ENCODE measurements at regions not wholly inside any gene's neighbourhood (a gene's known extent, or its start where the extent isn't known, plus 50 kb on each side); places are given as distances from the start of the nearest gene placed in this dataset.
"Not testable (repeated sequence)": the region's sequence is repeated elsewhere in the genome, so short reads cannot be mapped to it uniquely, and the experiment has no call there.

- intact Hi-C loops (cut with DNase I) = no loop called here
- DNase-seq = no peak
Observed at GRCh38 chr7:13099154-13099795, 411.8 kb downstream of the ARL4A start.

- no peak for DNase-seq
- intact Hi-C loops (cut with DNase I) = no loop called here
Observed at GRCh38 chr7:13104128-13104527, 416.7 kb downstream of the ARL4A start.

GRCh38 chr7:13105209-13105608, 417.8 kb downstream of the ARL4A start:
- intact Hi-C loops (cut with DNase I) = no loop called here

GRCh38 chr7:13106513-13106912, 419.1 kb downstream of the ARL4A start:
- DNase-seq = no peak
- intact Hi-C loops (cut with DNase I) = no loop called here

More at GRCh38 chr7:13105209-13105608, 417.8 kb downstream of the ARL4A start:
- no peak for DNase-seq

DNA sequence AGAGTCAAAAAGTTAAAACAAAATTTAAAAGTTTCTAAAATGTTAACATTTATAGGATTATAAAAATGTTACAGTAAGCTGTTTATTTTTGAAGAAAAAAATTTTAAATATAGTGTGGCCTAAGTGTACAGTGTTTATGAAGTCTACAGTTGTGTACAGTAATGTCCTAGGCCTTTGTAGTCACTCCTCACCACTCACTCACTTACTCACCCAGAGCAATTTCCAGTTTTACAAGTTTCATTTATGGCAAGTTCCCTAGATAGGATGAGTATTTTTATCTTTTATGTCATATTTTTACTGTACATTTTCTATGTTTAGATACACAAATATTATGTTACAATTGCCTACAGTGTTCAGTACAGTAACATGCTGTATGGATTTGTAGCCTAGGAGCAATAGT, 419.9 kb downstream of the ARL4A start:
- intact Hi-C loops (cut with DNase I) = no loop called here
- no peak for DNase-seq

DNA sequence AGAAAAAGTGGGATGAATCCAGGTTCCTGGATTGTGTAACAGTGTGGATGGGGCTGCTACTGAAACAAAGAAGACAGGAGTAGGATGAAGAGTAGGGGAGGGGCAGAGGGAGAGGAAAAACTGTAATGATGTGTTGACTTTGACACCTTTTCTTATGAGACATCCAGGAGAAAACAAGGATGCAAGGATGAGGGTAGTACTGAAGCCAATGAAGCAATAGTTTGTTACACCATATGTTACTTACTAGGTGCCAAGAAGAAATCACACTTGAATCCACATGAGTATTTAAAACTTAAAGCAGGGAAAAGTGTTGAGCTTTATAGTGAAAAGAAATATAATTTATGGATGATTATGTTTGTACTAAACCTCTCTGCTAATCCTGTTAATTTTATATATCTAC, 420.6 kb downstream of the ARL4A start:
- intact Hi-C loops (cut with DNase I) = no loop called here
- DNase-seq = no peak

- DNase-seq = no peak
- intact Hi-C loops (cut with DNase I) = no loop called here
Observed at GRCh38 chr7:13109201-13109600, 421.8 kb downstream of the ARL4A start.

DNA sequence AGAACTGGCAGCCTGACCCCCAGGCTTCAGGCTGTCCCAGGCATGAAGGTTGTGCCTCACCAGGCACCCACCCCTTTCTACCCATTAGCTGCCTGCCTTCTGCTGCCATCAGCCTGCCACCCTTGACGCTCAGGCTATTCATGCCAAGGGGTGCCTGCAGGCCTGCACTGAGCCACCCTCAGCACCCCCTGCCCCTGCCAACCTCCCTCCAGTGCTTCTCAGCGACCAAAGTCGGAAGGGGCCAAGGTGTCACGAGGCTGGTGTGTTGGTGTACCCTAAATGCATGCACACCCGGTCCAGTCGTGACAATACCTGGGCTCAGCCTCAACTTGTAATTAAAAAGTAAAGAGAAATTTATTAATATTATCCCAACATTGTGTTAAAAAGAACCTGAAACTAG, 422.7 kb downstream of the ARL4A start:
- no peak for DNase-seq
- intact Hi-C loops (cut with DNase I) = loop anchor here (10.0 kb wide), 1 partner anchor 425 kb away; the partner anchor contains the start of gene ARL4A

GRCh38 chr7:13111230-13111629, 423.8 kb downstream of the ARL4A start:
- no peak for DNase-seq
- intact Hi-C loops (cut with DNase I) = loop anchor here (10.0 kb wide), 1 partner anchor 426 kb away; the partner anchor contains the start of gene ARL4A

- DNase-seq = not testable (repeated sequence)
- intact Hi-C loops (cut with DNase I) = loop anchor here (10.0 kb wide), 1 partner anchor 429 kb away; the partner anchor contains the start of gene ARL4A
Observed at GRCh38 chr7:13114240-13114639, 426.8 kb downstream of the ARL4A start.

DNA sequence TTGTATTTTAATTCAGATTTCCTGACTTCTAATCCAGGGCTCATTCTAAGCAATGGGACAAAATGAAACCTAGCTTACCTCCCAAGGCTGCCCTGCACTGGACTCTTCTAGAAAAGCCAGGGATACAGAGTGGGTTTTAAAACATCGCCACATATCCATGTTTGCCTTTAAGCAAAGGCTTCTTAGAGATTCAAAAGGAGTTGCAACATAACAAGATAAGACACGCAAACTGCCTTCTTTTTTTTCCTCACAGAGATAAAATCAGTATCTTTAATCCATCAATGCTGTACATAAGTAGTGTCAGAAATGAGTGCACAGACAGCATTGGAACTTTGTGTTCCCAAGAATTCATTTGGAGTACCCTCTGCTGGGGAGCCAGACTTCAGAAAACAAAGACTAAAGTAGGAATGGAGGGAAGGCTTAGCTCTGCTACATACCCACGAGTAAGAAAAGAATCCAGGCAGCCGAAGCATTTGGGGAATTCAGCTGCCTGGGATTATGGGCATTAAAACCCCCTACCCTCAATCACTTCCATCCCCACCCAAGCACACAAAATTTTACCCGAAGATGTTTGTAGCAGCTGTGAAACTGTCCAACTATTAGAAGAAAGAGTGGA, 427.8 kb downstream of the ARL4A start:
- DNase-seq = no peak
- intact Hi-C loops (cut with DNase I) = loop anchor here (10.0 kb wide), 1 partner anchor 430 kb away; the partner anchor contains the start of gene ARL4A

GRCh38 chr7:13115855-13116254, 428.4 kb downstream of the ARL4A start:
- intact Hi-C loops (cut with DNase I) = loop anchor here (10.0 kb wide), 1 partner anchor 431 kb away; the partner anchor contains the start of gene ARL4A
- no peak for DNase-seq

DNA sequence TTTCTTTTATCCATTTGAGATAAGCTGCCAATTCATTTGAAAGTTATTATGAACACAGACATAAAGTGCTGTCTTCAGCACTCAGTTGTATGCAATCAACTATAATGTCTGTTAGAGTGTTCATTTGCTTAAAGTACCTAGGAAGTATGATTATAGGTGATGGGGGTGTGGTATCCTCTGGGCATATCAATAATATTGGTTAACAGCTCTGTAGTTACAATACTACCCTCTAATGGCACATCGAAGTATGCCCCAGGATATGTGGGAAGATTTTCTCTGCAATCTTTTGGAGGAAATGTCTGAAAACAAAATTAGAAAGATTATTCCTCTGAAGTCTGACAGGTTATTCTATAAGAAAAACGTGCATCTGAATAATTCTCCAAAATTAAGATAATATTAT, 429.7 kb downstream of the ARL4A start:
- peak in 1 of 42 donors; percentile 7 for DNase-seq

DNA sequence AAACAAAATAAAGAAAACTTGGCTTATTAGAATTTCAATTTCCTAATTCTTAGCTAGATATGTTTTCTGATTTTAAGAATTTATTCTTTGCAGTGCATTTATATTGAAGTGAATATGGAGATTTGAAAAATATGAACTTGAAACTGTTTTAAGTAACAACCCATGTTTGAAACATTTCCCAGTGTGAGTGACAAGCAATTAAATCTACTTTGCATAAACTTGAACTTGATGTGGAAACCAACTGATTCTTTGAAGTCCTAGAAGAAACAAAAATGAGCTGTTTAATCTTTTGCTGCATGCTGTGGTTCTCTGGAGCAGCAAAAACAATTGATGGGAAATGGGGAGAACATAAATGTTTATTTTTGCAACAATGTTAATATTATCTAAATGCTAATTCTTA, 430.2 kb downstream of the ARL4A start:
- DNase-seq = no peak
- intact Hi-C loops (cut with DNase I) = loop anchor here (10.0 kb wide), 1 partner anchor 433 kb away; the partner anchor contains the start of gene ARL4A

More for the DNA sequence above, 429.7 kb downstream of the ARL4A start:
- intact Hi-C loops (cut with DNase I) = loop anchor here (10.0 kb wide), 1 partner anchor 432 kb away; the partner anchor contains the start of gene ARL4A

DNA sequence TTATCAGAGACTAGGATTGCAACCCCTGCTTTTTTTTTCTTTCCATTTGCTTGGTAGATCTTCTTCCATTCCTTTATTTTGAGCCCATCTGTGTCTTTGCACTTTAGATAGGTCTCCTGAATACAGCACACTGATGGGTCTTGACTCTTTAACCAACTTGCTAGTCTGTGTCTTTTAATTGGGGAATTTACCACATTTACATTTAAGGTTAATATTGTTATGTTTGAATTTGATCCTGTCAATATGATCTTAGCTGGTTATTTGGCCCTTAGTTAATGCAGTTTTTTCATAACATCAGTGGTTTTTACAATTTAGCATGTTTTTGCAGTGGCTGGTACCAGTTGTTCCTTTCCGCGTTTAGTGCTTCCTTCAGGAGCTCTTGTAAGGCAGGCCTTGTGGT, 437.2 kb downstream of the ARL4A start:
- intact Hi-C loops (cut with DNase I); DNase-seq: not testable (repeated sequence)

- intact Hi-C loops (cut with DNase I) = no loop called here
- DNase-seq = no peak
Observed at GRCh38 chr7:13126347-13126746, 438.9 kb downstream of the ARL4A start.

- intact Hi-C loops (cut with DNase I) = no loop called here
- no peak for DNase-seq
Observed at GRCh38 chr7:13130321-13130720, 442.9 kb downstream of the ARL4A start.

GRCh38 chr7:13130906-13131305, 443.5 kb downstream of the ARL4A start:
- intact Hi-C loops (cut with DNase I) = not testable (repeated sequence)

DNA sequence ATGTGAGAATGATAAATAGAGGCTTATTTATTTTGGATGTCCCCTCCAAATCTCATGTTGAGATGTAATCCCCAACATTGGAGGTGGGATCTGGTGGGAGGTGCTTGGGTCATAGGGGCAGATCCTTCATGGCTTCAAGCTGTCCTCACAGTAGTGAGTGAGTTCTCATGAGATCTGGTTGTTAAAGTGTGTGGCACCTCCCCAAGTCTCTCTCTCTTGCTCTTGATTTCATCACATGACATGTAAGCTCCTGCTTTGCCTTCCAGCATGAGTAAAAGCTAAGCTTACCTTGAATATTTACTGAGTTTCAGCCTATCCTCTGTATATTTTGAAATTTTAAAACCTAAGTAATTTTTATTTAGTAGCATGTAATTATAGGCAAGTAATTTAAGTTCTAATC, 444.9 kb downstream of the ARL4A start:
- no peak for DNase-seq
- intact Hi-C loops (cut with DNase I) = no loop called here

More at GRCh38 chr7:13130906-13131305, 443.5 kb downstream of the ARL4A start:
- not testable (repeated sequence) for DNase-seq

- intact Hi-C loops (cut with DNase I); DNase-seq: not testable (repeated sequence)
Observed at GRCh38 chr7:13136345-13136744, 448.9 kb downstream of the ARL4A start.
